WTC11 (cell line): ENCODE measurements at regions not wholly inside any gene's neighbourhood (a gene's known extent, or its start where the extent isn't known, plus 50 kb on each side); places are given as distances from the start of the nearest gene placed in this dataset.

Experiments
- ATAC-seq: fragments of 200-7000 bp; cut with Tn5 transposase; 2 replicates; pipeline ENCODE4 v1.10.0; 2021; ENCODE audit warnings: mild to moderate bottlenecking, moderate library complexity
- CTCF ChIA-PET: fragments of 300-600 bp; sonication (Branson Sonifier 250); formaldehyde crosslinking; loops from one replicate; lab custom pipeline; 2021; ENCODE audit warnings: antibody characterized with exemption; lab: Charles Lee
- POLR2A ChIA-PET: fragments of 350-600 bp; sonication (Branson Sonifier 250); formaldehyde crosslinking; loops from one replicate; lab custom pipeline; 2021; ENCODE audit warnings: antibody characterized with exemption; lab: Charles Lee
- DNase-seq: peaks from one replicate; pipeline ENCODE4 v3.0.0; 2021; ENCODE audit warnings: low spot score
- H3K27ac Mint-ChIP-seq: 2 replicates; pipeline ENCODE4 v1.8.0; 2021; ENCODE audit warnings: mixed read lengths
- H3K27me3 Mint-ChIP-seq: 2 replicates; pipeline ENCODE4 v1.8.0; 2021; ENCODE audit warnings: low read depth, mild to moderate bottlenecking, moderate library complexity, mixed read lengths
- H3K36me3 Mint-ChIP-seq: 2 replicates; pipeline ENCODE4 v1.8.0; 2021; ENCODE audit warnings: mixed read lengths
- H3K4me1 Mint-ChIP-seq: 2 replicates; pipeline ENCODE4 v1.8.0; 2022; ENCODE audit warnings: mixed read lengths
- H3K4me3 Mint-ChIP-seq: 2 replicates; pipeline ENCODE4 v1.8.0; 2021; ENCODE audit warnings: mild to moderate bottlenecking, moderate library complexity, mixed read lengths
- H3K9me3 Mint-ChIP-seq: 2 replicates; pipeline ENCODE4 v1.8.0; 2021; ENCODE audit warnings: mixed read lengths
- CBFB ChIP-seq: sonication (generic); formaldehyde crosslinking; IDR thresholded peaks from 2 replicates; pipeline ENCODE4 v1.8.1; 2022; ENCODE audit warnings: mild to moderate bottlenecking, low read depth, missing genetic modification reagents
- E2F1 ChIP-seq: sonication (generic); formaldehyde crosslinking; IDR thresholded peaks from 2 replicates; pipeline ENCODE4 v1.8.0; 2022; ENCODE audit warnings: mild to moderate bottlenecking, missing genetic modification reagents
- FOXJ3 ChIP-seq: sonication (generic); formaldehyde crosslinking; IDR thresholded peaks from 2 replicates; pipeline ENCODE4 v1.9.0; 2021; ENCODE audit warnings: missing genetic modification reagents, mild to moderate bottlenecking, borderline replicate concordance
- MYBL2 ChIP-seq: sonication (generic); formaldehyde crosslinking; IDR thresholded peaks from 2 replicates; pipeline ENCODE4 v1.8.1; 2023; ENCODE audit warnings: mild to moderate bottlenecking, moderate library complexity, missing genetic modification reagents
- NFATC4 ChIP-seq: fragments of 250-450 bp; sonication (Bioruptor Pico); IDR thresholded peaks from 2 replicates; pipeline ENCODE4 v1.9.0; 2021; ENCODE audit warnings: mild to moderate bottlenecking
- NFE2L1 ChIP-seq: sonication (generic); formaldehyde crosslinking; IDR thresholded peaks from 2 replicates; pipeline ENCODE4 v1.8.1; 2023; ENCODE audit warnings: missing genetic modification reagents
- RORB ChIP-seq: fragments of 250-450 bp; sonication (Bioruptor Pico); IDR thresholded peaks from 2 replicates; pipeline ENCODE4 v1.9.0; 2021; ENCODE audit warnings: mild to moderate bottlenecking
- STAT6 ChIP-seq: sonication (generic); formaldehyde crosslinking; conservative IDR thresholded peaks from 2 replicates; pipeline ENCODE4 v1.8.1; 2023; ENCODE audit warnings: mild to moderate bottlenecking, low read depth, missing genetic modification reagents, moderate library complexity
- TF ChIP-seq, protein P1 (sequence below): sonication (generic); formaldehyde crosslinking; IDR thresholded peaks from 2 replicates; pipeline ENCODE4 v1.8.0; 2023; ENCODE audit warnings: missing genetic modification reagents, mild to moderate bottlenecking, borderline replicate concordance
- TF ChIP-seq, protein P2 (sequence below): fragments of 250-450 bp; sonication (Bioruptor Pico); IDR thresholded peaks from 2 replicates; pipeline ENCODE4 v1.9.0; 2021; ENCODE audit warnings: mild to moderate bottlenecking, borderline replicate concordance
- TF ChIP-seq, protein P3 (sequence below): fragments of 250-450 bp; sonication (Bioruptor Pico); IDR thresholded peaks from 2 replicates; pipeline ENCODE4 v1.9.0; 2021; ENCODE audit warnings: mild to moderate bottlenecking
- TF ChIP-seq, protein P4 (sequence below): sonication (generic); formaldehyde crosslinking; IDR thresholded peaks from 2 replicates; pipeline ENCODE4 v1.8.1; 2022; ENCODE audit warnings: missing genetic modification reagents, borderline replicate concordance

DNA sequence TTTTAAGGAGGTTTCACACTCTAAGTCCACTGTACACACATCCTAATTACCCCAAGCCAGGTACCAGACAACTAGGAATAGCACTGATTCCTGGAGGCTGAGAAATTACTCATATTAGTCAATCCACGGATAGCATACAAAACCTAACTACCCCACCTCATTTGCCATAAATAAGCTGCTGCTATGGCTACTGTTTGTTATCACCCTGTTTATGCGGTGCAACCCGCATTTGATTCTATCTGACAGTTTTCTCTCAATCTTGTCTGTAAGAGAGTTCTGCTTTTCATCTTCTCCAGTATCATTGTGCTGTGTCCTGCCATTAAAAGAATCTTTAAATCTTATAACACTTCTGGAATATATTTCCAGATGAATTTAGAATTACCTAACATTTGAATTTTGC lies 1496.5 kb downstream of the PLA2G4A start (continued):
- TF ChIP-seq NFATC4 (CRISPR knock-in tag), result no peak
- no peak for TF ChIP-seq STAT6 (CRISPR knock-in tag)
- no peak for TF ChIP-seq MYBL2 (CRISPR knock-in tag)
- no peak for TF ChIP-seq FOXJ3
- TF ChIP-seq, all 79 proteins: peak for 0

- ATAC-seq (no peak), DNase-seq (no peak)
- H3K27me3 Mint-ChIP-seq, result peaks cover 3% of the 10 kb centered on the region; the same call in 1 of the 2 replicates
- no peak overlapping the region for H3K4me3 Mint-ChIP-seq
- no peak overlapping the region for H3K27ac Mint-ChIP-seq
- H3K36me3 Mint-ChIP-seq, result no peaks in the 10 kb centered on the region
- H3K9me3 Mint-ChIP-seq, result no peaks in the 10 kb centered on the region
- POLR2A ChIA-PET, result no interaction called here
- CTCF ChIA-PET, result no interaction called here
- no peaks in the 10 kb centered on the region for H3K4me1 Mint-ChIP-seq
- TF ChIP-seq, protein P1, sequence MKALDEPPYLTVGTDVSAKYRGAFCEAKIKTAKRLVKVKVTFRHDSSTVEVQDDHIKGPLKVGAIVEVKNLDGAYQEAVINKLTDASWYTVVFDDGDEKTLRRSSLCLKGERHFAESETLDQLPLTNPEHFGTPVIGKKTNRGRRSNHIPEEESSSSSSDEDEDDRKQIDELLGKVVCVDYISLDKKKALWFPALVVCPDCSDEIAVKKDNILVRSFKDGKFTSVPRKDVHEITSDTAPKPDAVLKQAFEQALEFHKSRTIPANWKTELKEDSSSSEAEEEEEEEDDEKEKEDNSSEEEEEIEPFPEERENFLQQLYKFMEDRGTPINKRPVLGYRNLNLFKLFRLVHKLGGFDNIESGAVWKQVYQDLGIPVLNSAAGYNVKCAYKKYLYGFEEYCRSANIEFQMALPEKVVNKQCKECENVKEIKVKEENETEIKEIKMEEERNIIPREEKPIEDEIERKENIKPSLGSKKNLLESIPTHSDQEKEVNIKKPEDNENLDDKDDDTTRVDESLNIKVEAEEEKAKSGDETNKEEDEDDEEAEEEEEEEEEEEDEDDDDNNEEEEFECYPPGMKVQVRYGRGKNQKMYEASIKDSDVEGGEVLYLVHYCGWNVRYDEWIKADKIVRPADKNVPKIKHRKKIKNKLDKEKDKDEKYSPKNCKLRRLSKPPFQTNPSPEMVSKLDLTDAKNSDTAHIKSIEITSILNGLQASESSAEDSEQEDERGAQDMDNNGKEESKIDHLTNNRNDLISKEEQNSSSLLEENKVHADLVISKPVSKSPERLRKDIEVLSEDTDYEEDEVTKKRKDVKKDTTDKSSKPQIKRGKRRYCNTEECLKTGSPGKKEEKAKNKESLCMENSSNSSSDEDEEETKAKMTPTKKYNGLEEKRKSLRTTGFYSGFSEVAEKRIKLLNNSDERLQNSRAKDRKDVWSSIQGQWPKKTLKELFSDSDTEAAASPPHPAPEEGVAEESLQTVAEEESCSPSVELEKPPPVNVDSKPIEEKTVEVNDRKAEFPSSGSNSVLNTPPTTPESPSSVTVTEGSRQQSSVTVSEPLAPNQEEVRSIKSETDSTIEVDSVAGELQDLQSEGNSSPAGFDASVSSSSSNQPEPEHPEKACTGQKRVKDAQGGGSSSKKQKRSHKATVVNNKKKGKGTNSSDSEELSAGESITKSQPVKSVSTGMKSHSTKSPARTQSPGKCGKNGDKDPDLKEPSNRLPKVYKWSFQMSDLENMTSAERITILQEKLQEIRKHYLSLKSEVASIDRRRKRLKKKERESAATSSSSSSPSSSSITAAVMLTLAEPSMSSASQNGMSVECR, result no peak
- TF ChIP-seq, protein P2, sequence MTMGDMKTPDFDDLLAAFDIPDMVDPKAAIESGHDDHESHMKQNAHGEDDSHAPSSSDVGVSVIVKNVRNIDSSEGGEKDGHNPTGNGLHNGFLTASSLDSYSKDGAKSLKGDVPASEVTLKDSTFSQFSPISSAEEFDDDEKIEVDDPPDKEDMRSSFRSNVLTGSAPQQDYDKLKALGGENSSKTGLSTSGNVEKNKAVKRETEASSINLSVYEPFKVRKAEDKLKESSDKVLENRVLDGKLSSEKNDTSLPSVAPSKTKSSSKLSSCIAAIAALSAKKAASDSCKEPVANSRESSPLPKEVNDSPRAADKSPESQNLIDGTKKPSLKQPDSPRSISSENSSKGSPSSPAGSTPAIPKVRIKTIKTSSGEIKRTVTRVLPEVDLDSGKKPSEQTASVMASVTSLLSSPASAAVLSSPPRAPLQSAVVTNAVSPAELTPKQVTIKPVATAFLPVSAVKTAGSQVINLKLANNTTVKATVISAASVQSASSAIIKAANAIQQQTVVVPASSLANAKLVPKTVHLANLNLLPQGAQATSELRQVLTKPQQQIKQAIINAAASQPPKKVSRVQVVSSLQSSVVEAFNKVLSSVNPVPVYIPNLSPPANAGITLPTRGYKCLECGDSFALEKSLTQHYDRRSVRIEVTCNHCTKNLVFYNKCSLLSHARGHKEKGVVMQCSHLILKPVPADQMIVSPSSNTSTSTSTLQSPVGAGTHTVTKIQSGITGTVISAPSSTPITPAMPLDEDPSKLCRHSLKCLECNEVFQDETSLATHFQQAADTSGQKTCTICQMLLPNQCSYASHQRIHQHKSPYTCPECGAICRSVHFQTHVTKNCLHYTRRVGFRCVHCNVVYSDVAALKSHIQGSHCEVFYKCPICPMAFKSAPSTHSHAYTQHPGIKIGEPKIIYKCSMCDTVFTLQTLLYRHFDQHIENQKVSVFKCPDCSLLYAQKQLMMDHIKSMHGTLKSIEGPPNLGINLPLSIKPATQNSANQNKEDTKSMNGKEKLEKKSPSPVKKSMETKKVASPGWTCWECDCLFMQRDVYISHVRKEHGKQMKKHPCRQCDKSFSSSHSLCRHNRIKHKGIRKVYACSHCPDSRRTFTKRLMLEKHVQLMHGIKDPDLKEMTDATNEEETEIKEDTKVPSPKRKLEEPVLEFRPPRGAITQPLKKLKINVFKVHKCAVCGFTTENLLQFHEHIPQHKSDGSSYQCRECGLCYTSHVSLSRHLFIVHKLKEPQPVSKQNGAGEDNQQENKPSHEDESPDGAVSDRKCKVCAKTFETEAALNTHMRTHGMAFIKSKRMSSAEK, result no peak
- TF ChIP-seq E2F1, result no peak
- TF ChIP-seq, protein P3, sequence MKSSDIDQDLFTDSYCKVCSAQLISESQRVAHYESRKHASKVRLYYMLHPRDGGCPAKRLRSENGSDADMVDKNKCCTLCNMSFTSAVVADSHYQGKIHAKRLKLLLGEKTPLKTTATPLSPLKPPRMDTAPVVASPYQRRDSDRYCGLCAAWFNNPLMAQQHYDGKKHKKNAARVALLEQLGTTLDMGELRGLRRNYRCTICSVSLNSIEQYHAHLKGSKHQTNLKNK (CRISPR knock-in tag), result no peak
- TF ChIP-seq NFE2L1 (CRISPR knock-in tag), result no peak
- TF ChIP-seq, protein P4, sequence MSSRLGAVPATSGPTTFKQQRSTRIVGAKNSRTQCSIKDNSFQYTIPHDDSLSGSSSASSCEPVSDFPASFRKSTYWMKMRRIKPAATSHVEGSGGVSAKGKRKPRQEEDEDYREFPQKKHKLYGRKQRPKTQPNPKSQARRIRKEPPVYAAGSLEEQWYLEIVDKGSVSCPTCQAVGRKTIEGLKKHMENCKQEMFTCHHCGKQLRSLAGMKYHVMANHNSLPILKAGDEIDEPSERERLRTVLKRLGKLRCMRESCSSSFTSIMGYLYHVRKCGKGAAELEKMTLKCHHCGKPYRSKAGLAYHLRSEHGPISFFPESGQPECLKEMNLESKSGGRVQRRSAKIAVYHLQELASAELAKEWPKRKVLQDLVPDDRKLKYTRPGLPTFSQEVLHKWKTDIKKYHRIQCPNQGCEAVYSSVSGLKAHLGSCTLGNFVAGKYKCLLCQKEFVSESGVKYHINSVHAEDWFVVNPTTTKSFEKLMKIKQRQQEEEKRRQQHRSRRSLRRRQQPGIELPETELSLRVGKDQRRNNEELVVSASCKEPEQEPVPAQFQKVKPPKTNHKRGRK (CRISPR knock-in tag), result no peak
- no peak for TF ChIP-seq RORB (CRISPR knock-in tag)
- TF ChIP-seq CBFB (CRISPR knock-in tag), result no peak
- TF ChIP-seq, all 79 proteins: peak for 0
Observed at GRCh38 chr1:188343914-188344313, 1515.2 kb downstream of the PLA2G4A start.
